Activated T-cell treated with anti-CD3 and anti-CD28 coated beads for 48 hours (primary cell): ENCODE measurements at regions not wholly inside any gene's neighbourhood (a gene's known extent, or its start where the extent isn't known, plus 50 kb on each side); places are given as distances from the start of the nearest gene placed in this dataset.
A peak's percentile ranks its signal among the peaks of the same experiment; 100 is the strongest.

Experiments
- DNase-seq: peaks from one replicate; pipeline ENCODE4 v3.0.0-alpha.2; 2020; ENCODE audit warnings: low read depth

DNA sequence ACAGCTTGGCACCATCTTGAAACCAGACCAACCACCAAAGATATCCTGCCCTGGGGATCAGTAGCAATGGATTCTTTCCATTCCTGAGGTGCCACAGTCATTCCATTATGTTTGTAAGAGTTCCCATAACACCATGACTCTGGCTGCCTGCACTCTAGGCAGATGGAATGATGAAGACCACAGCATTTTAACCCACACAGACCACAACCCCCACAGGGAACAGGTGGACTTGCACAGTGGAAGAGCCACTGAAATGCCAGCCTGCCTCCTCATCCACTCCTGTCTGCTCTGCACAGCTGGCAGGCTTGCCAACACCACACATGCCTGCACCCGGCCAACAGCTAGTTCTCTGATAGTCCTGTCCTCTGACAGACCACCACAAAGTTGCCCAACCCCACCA is 2362.2 kb upstream of the AGA start:
- no peak for DNase-seq

GRCh38 chr4:179817317-179817716 is 2375.1 kb upstream of the AGA start:
- DNase-seq = no peak

GRCh38 chr4:179823342-179823741 is 2381.1 kb upstream of the AGA start:
- DNase-seq = no peak

GRCh38 chr4:179831274-179831673 is 2389.0 kb upstream of the AGA start:
- no peak for DNase-seq

DNA sequence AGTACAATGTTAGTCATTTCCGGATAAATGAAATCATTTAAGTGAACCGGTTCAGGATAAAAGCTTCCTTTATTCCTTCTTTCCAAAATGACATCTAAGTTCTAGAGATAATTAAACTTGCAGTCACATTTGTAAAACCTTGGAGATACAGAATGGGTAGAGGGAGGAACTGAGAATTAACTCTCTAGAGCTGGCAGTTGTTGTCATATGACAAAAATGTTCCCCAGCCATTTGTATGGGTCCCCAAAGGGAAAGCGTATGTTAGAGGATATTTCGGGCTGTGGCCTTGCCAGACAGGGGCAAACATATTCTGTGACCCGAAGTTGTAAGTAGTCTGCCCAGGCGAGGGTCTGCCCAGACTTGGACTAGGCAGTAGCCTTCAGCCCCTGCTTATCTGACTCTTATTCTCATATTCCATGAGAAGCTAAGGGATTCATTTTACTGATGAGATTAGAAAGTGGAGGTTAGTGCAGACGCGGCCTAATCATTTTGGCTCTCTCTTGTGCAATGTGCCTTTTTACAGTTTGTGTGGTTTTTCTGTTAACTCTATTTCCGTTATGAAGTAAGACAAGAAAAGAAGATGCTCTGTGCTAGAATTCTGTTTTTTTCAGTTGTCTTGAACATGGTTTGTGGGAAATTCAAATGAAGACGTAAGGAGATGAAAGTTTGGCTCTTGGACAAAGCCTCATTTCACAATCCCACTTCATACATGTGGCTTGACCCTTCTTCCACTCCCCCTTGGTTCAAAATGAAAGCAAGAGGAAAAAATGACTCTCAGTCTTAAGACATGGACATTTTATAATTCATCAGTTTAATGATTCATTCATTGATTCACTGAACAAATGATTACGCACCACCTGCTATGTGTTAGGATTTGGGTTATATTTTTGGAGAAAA is 2394.2 kb upstream of the AGA start:
- no peak for DNase-seq

GRCh38 chr4:179843370-179843769 is 2399.8 kb upstream of the TENM3 start:
- no peak for DNase-seq

DNA sequence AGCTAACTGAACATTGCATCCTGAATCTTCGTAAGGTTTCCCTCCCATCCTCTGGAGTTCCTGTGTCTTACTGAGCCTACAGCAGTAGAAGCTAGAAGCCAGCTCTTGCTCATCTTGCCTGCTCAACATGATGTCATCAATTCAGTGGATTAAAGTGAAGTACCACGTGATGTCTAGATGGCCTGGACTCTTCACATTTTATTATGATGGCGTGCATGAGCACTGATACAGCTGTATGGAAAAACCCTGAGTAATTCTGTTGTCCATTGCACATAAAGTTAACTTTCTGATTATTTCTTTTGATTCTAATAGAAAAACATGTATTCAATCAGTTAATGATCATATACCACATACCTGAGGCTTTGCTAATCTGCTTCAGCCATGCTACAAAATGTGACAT is 2387.7 kb upstream of the TENM3 start:
- no peak for DNase-seq

DNA sequence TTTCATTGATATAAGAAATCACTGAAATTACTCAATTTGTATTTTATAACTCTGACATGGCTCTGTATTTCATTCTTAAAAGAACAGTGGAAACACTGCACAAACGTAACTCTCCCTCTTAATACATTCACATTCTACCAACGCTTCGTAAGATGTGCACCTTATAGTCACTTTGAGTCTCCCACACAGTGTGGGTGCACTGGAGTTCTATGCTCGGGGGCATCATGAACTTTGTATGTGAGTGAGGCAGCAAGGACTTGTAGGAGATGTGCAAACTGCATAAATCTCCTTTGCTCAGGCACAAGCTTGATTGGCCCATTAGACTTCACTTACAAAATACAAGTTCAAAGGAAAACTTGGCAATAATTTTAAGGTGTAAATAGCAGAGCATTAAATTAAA is 2385.0 kb upstream of the TENM3 start:
- no peak for DNase-seq

DNA sequence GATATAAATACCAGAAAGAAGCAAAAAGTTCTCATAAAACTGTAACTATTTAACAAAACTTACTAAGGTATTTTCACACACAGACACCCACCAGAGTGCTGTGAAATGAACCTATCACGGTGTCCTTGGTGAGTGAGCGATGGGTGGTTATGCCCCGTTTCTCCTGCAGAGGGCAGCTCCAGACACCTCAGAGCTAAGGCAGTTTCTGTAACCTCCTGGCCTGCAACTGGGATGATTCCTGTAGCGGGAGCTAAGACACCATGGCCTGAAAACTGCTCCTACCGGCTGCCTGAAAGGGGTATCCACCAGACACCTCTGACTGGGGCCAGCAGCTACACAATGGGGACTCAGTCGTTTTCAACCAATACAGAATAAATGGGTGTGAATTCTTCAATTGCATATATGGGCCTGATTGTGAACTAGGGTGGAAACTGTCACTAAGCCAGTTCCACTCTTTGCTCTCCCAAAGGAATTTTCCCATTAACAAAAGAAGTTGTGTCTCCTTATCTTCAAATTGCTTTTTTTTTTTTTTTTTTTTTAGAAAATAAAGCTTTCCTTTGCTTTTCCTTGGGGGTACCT is 2375.8 kb upstream of the TENM3 start:
- DNase-seq = peak; percentile 15

GRCh38 chr4:179871726-179872125 is 2371.5 kb upstream of the TENM3 start:
- no peak for DNase-seq

DNA sequence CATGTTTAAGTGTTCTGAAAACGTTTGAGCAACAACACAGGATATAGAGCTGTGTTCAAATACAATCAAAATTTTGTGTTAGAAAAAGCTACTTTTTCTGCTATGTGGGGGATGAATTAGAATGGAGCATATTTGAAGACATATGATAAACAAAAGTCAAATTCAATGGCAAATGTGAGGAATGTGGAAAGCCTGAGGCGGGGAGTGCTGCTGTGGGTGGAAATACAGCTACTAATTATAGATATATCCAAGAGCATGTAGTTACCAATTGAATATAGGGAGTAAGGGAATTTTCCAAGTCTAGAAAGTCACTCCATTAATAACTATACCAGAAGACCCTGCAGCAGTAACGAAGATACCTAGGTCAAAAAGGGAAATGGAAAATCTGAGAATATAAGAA is 2370.4 kb upstream of the TENM3 start:
- no peak for DNase-seq

GRCh38 chr4:179880756-179881155 is 2362.4 kb upstream of the TENM3 start:
- no peak for DNase-seq

- DNase-seq = no peak
Measured at GRCh38 chr4:179894066-179894778, 2349.0 kb upstream of the TENM3 start.

- no peak for DNase-seq
Measured at GRCh38 chr4:179919587-179919986, 2323.6 kb upstream of the TENM3 start.

- no peak for DNase-seq
Measured at GRCh38 chr4:179927473-179927872, 2315.7 kb upstream of the TENM3 start.

GRCh38 chr4:179941911-179942310 is 2301.3 kb upstream of the TENM3 start:
- no peak for DNase-seq

- no peak for DNase-seq
Measured at GRCh38 chr4:179976777-179977176, 2266.4 kb upstream of the TENM3 start.

GRCh38 chr4:179977378-179977777 is 2265.8 kb upstream of the TENM3 start:
- no peak for DNase-seq

DNA sequence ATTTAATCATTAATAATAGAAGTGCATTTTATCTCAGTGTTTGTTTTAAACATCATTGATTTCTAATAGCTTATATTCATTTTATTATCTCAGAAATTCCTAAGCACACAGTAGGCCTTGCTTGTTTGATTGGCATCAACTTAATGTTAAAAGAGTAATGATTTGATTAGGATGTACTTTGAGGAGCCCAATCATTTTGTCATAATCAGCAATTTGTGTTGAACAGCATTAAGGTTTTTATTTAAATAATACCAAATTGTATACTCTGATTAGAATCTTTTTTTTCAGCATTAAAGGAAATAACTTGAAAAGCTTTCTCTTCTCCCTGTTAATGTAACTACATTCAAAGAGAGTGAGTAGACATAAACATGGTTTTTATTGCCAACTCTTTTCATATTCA is 2262.0 kb upstream of the TENM3 start:
- DNase-seq = no peak

- DNase-seq = no peak
Measured at GRCh38 chr4:179989975-179990374, 2253.2 kb upstream of the TENM3 start.

GRCh38 chr4:180009316-180009715 is 2233.9 kb upstream of the TENM3 start:
- DNase-seq = no peak

DNA sequence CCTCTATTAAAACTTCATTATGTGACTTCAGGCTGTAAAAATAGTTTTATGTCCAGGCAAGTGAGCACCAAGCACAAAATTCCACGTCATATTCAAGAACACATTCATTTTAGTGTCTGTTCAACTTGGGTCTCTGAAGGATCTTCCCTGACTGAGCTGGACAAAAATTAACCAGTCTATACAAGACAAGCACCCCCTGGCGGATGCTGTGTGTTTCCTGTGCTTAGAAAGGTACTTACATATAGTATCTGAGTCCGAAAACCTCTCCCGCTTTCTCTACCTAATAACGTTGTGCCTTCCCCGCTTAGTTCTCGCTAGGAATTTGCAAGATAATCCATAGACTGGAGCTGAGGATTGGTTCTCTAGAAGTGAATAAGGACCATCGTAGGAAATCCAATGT is 2214.5 kb upstream of the TENM3 start:
- DNase-seq = no peak

- no peak for DNase-seq
Measured at GRCh38 chr4:180031330-180031729, 2211.9 kb upstream of the TENM3 start.
